NB4 (cell line): ENCODE measurements at regions not wholly inside any gene's neighbourhood (a gene's known extent, or its start where the extent isn't known, plus 50 kb on each side); places are given as distances from the start of the nearest gene placed in this dataset.
"Not testable (repeated sequence)": the region's sequence is repeated elsewhere in the genome, so short reads cannot be mapped to it uniquely, and the experiment has no call there.

Experiments used
- MYC ChIP-seq: IDR thresholded peaks from 2 replicates; pipeline ENCODE4 v1.6.1; 2011; ENCODE audit warnings: low read depth, low read length
- POLR2A ChIP-seq: IDR thresholded peaks from 2 replicates; pipeline ENCODE4 v1.6.1; 2011; ENCODE audit warnings: mild to moderate bottlenecking; ENCODE audit not compliant: insufficient read length; ENCODE audit errors: extremely low read depth
- TF ChIP-seq, protein P1 (sequence below): IDR thresholded peaks from one replicate; pipeline ENCODE4 v1.5.1; 2012; ENCODE audit warnings: low read depth, low read length
- TF ChIP-seq, protein P2 (sequence below): IDR thresholded peaks from 2 replicates; pipeline ENCODE4 v1.6.1; 2011; ENCODE audit warnings: low read depth, low read length

DNA sequence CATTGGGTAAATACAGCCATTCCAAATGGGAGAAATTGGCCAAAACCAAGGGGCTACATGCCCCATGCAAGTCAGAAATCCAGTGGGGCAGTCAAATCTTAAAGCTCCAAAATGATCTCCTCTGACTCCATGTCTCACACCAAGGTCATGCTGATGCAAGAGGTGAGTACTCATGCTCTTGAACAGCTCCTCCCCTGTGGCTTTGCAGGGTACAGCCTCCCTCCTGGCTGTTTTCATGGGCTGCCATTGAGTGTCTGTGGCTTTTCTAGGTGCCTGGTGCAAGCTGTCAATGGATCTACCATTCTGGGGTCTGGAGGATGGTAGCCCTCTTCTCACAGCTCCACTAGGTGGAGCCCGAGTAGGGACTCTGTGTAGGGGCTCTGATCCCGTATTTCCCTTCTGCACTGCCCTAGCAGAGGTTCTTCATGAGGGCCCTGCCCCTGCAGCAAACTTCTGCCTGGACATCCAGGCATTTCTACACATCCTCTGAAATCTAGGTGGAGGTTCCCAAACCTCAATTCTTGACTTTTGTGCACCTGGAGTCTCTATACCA, 135.7 kb upstream of the TSHZ3 start:
- TF ChIP-seq, protein P1, sequence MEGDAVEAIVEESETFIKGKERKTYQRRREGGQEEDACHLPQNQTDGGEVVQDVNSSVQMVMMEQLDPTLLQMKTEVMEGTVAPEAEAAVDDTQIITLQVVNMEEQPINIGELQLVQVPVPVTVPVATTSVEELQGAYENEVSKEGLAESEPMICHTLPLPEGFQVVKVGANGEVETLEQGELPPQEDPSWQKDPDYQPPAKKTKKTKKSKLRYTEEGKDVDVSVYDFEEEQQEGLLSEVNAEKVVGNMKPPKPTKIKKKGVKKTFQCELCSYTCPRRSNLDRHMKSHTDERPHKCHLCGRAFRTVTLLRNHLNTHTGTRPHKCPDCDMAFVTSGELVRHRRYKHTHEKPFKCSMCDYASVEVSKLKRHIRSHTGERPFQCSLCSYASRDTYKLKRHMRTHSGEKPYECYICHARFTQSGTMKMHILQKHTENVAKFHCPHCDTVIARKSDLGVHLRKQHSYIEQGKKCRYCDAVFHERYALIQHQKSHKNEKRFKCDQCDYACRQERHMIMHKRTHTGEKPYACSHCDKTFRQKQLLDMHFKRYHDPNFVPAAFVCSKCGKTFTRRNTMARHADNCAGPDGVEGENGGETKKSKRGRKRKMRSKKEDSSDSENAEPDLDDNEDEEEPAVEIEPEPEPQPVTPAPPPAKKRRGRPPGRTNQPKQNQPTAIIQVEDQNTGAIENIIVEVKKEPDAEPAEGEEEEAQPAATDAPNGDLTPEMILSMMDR: peak; percentile 16
- TF ChIP-seq, protein P2, sequence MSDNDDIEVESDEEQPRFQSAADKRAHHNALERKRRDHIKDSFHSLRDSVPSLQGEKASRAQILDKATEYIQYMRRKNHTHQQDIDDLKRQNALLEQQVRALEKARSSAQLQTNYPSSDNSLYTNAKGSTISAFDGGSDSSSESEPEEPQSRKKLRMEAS: not testable (repeated sequence)
- TF ChIP-seq MYC, POLR2A: not testable (repeated sequence)
